HCT116 (cell line): ENCODE measurements at regions not wholly inside any gene's neighbourhood (a gene's known extent, or its start where the extent isn't known, plus 50 kb on each side); places are given as distances from the start of the nearest gene placed in this dataset.
A peak's percentile ranks its signal among the peaks of the same experiment; 100 is the strongest.

ENCODE experiments used
- ATAC-seq: fragments of 200-7000 bp; cut with Tn5 transposase; 2 replicates; pipeline ENCODE4 v1.9.1; 2020; ENCODE audit warnings: mild to moderate bottlenecking, moderate library complexity
- BruUV-seq: library from RNA; stranded (reverse); fragments of 400-500 nt; replicated peaks from 2 replicates; lab custom pipeline; 2021; lab: Mats Ljungman, UMichigan
- CTCF ChIA-PET: fragments of 300-600 bp; sonication (Branson Sonifier 250); formaldehyde crosslinking; loops from one replicate; lab custom pipeline; 2021; ENCODE audit warnings: antibody characterized with exemption; lab: Charles Lee
- POLR2A ChIA-PET: fragments of 300-600, 350-600 bp; sonication (Branson Sonifier 250); formaldehyde crosslinking; loops from one replicate; lab custom pipeline; 2021; ENCODE audit warnings: antibody characterized with exemption; lab: Charles Lee
- RAD21 ChIA-PET, 2 experiments: fragments of 300-600 bp; sonication (Branson Sonifier 250); formaldehyde crosslinking; loops; one replicate each; lab custom pipeline; 2023; ENCODE audit warnings: low total read pairs in 2 of 2; ENCODE audit not compliant: uncharacterized antibody in 2 of 2, unreplicated experiment in 2 of 2, low non-redundant PET in 1 of 2; lab: Charles Lee
- DNase-seq: peaks from one replicate; pipeline ENCODE4 v3.0.0-alpha.2; 2010; ENCODE audit warnings: low read depth, low spot score
- H2AFZ ChIP-seq: fragments of 200-600 bp; shearing (Covaris generic), sonication (generic); 2 replicates; pipeline ENCODE4 v1.6.1; 2017; ENCODE audit warnings: low read depth, mixed run types, mixed read lengths, antibody characterized with exemption, low read length; ENCODE audit not compliant: poor library complexity, severe bottlenecking
- H3K27ac ChIP-seq: 2 replicates; pipeline ENCODE4 v1.5.1; 2012; ENCODE audit warnings: low read depth, low read length
- H3K27me3 ChIP-seq: fragments of 200-600 bp; sonication (generic); 2 replicates; pipeline ENCODE4 v1.6.1; 2016; ENCODE audit warnings: mixed run types, low read length, mixed read lengths; ENCODE audit not compliant: insufficient read depth
- H3K36me3 ChIP-seq, 2 experiments: fragments of 200-500 bp in 1 of 2; fragments of 200-600 bp in 1 of 2; sonication (Bioruptor generic) in 1 of 2; sonication (generic) in 1 of 2; 2 replicates each; pipeline versions ENCODE4 v1.5.1 to v1.6.1; 2014 to 2016; ENCODE audit warnings: low read length in 2 of 2, inconsistent platforms in 1 of 2, mixed read lengths in 1 of 2, mixed run types in 1 of 2; ENCODE audit not compliant: insufficient read depth in 2 of 2, control insufficient read depth in 1 of 2
- H3K4me1 ChIP-seq, 2 experiments: fragments of 200-600 bp in 1 of 2; sonication (generic) in 1 of 2; 2 replicates each; pipeline versions ENCODE4 v1.5.1 to v1.6.1; 2012 to 2017; ENCODE audit warnings: low read length in 2 of 2, inconsistent platforms in 1 of 2, mild to moderate bottlenecking in 1 of 2, mixed read lengths in 1 of 2, mixed run types in 1 of 2, moderate library complexity in 1 of 2; ENCODE audit not compliant: insufficient read depth in 2 of 2, control insufficient read depth in 1 of 2
- H3K4me2 ChIP-seq: fragments of 200-600 bp; sonication (generic); 2 replicates; pipeline ENCODE4 v1.6.1; 2017; ENCODE audit warnings: mixed run types, low read length, mixed read lengths
- H3K4me3 ChIP-seq, 2 experiments: fragments of 200-600 bp in 1 of 2; sonication (generic) in 1 of 2; replicated peaks in 1 of 2; 2 replicates each; pipeline ENCODE4 v1.5.1; 2011 to 2016; ENCODE audit warnings: low read length in 2 of 2, control low read depth in 1 of 2, low read depth in 1 of 2, mild to moderate bottlenecking in 1 of 2, mixed read lengths in 1 of 2, mixed run types in 1 of 2
- H3K79me2 ChIP-seq: fragments of 200-600 bp; sonication (generic); 2 replicates; pipeline ENCODE4 v1.6.1; 2017; ENCODE audit warnings: mild to moderate bottlenecking, mixed run types, low read length, moderate library complexity, mixed read lengths; ENCODE audit not compliant: insufficient read depth
- H3K9ac ChIP-seq: fragments of 200-600 bp; sonication (generic); 2 replicates; pipeline ENCODE4 v1.6.1; 2016; ENCODE audit warnings: low read length, mixed read lengths
- H3K9me2 ChIP-seq: fragments of 200-600 bp; sonication (generic), shearing (Covaris generic); 2 replicates; pipeline ENCODE4 v1.6.1; 2017; ENCODE audit warnings: mixed run types, mild to moderate bottlenecking, moderate library complexity; ENCODE audit not compliant: insufficient read depth
- H3K9me3 ChIP-seq, 2 experiments: fragments of 200-500 bp in 1 of 2; fragments of 200-600 bp in 1 of 2; sonication (Bioruptor generic) in 1 of 2; sonication (generic) in 1 of 2; 2 replicates each; pipeline ENCODE4 v1.6.1; 2014 to 2017; ENCODE audit warnings: low read length in 2 of 2, mixed read lengths in 2 of 2, inconsistent platforms in 1 of 2, low read depth in 1 of 2, mild to moderate bottlenecking in 1 of 2, mixed run types in 1 of 2, moderate library complexity in 1 of 2; ENCODE audit not compliant: control insufficient read depth in 1 of 2, insufficient read depth in 1 of 2
- H4K20me1 ChIP-seq: fragments of 200-600 bp; sonication (generic), shearing (Covaris generic); 2 replicates; pipeline ENCODE4 v1.6.1; 2017; ENCODE audit warnings: mixed run types, mild to moderate bottlenecking, moderate library complexity; ENCODE audit not compliant: insufficient read depth
- CBX3 ChIP-seq: IDR thresholded peaks from 2 replicates; pipeline ENCODE4 v1.6.1; 2012; ENCODE audit warnings: low read depth
- CTCF ChIP-seq, 3 experiments: fragments of 200-600 bp in 1 of 3; sonication (generic) in 1 of 3; IDR thresholded peaks in 2 of 3; conservative IDR thresholded peaks in 1 of 3; 2 replicates each; pipeline ENCODE4 v1.5.1; 2012 to 2017; ENCODE audit warnings: low read depth in 2 of 3, low read length in 2 of 3, antibody characterized with exemption in 1 of 3, borderline replicate concordance in 1 of 3, control low read depth in 1 of 3, mild to moderate bottlenecking in 1 of 3, mixed read lengths in 1 of 3, mixed run types in 1 of 3, moderate library complexity in 1 of 3; ENCODE audit not compliant: insufficient read depth in 1 of 3
- ELF1 ChIP-seq: IDR thresholded peaks from 2 replicates; pipeline ENCODE4 v1.6.1; 2012; ENCODE audit warnings: low read depth, borderline replicate concordance
- SIN3A ChIP-seq: IDR thresholded peaks from 2 replicates; pipeline ENCODE4 v1.6.1; 2012; ENCODE audit warnings: low read depth
- SRF ChIP-seq: IDR thresholded peaks from 2 replicates; pipeline ENCODE4 v1.6.1; 2012; ENCODE audit warnings: low read depth
- ZFX ChIP-seq: fragments of 450-650 bp; IDR thresholded peaks from 2 replicates; pipeline ENCODE4 v1.6.1; 2017
- intact Hi-C: fragments of 100-400 bp; cut with micrococcal nuclease; formaldehyde crosslinking; loops from 2 replicates; pipeline ENCODE4 v1.10.0; 2022

- Histone ChIP-seq H3K4me3 (no peak overlapping the region), H2AFZ (no peak overlapping the region), H3K4me2 (no peak overlapping the region), H3K9me3 (no peaks in the 10 kb centered on the region), H3K4me1 (no peaks in the 10 kb centered on the region), H3K36me3 (no peaks in the 10 kb centered on the region), H3K9ac (no peak overlapping the region), H4K20me1 (no peaks in the 10 kb centered on the region), H3K27ac (no peak overlapping the region), H3K9me2 (no peaks in the 10 kb centered on the region), H3K79me2 (no peaks in the 10 kb centered on the region), H3K27me3 (no peaks in the 10 kb centered on the region)
- ChIA-PET POLR2A (no interaction called here), CTCF (no interaction called here), RAD21 (no interaction called here)
- intact Hi-C loops = no loop called here
- BruUV-seq = no TSS peak
- DNase-seq (no peak), ATAC-seq (no peak)
- TF ChIP-seq SRF (no peak), ELF1 (no peak), ZFX (no peak), CBX3 (no peak)
Observed at GRCh38 chrX:14347523-14347922, 181.8 kb upstream of the GLRA2 start.

GRCh38 chrX:14344172-14344940, 185.0 kb upstream of the GLRA2 start:
- CTCF ChIA-PET = no interaction called here
- Histone ChIP-seq H3K27me3 (no peaks in the 10 kb centered on the region), H4K20me1 (no peaks in the 10 kb centered on the region), H3K36me3 (no peaks in the 10 kb centered on the region), H3K4me1 (no peaks in the 10 kb centered on the region), H3K9ac (no peak overlapping the region), H3K4me2 (no peak overlapping the region), H3K9me2 (no peaks in the 10 kb centered on the region), H3K79me2 (no peaks in the 10 kb centered on the region), H2AFZ (no peak overlapping the region), H3K4me3 (no peak overlapping the region), H3K9me3 (no peaks in the 10 kb centered on the region), H3K27ac (no peak overlapping the region)
- no peak for TF ChIP-seq SIN3A
- peak in 1 of 3 experiments; percentile 7; a peak in 1 of 6 replicates for TF ChIP-seq CTCF (IDR thresholded peaks at IDR 0.05 in 2 of 3, conservative IDR thresholded peaks at IDR 0.05 in 1 of 3; ENCODE audit: borderline replicate concordance in 1 of 3, insufficient read depth in 1 of 3, low read depth in 2 of 3, low read length in 2 of 3)
- intact Hi-C loops = no loop called here
- ATAC-seq (no peak), DNase-seq (no peak)
- BruUV-seq = no TSS peak
- POLR2A ChIA-PET = no interaction called here
- RAD21 ChIA-PET = no interaction called here
